GM21576 (cell line): ENCODE measurements at regions not wholly inside any gene's neighbourhood (a gene's known extent, or its start where the extent isn't known, plus 50 kb on each side); places are given as distances from the start of the nearest gene placed in this dataset.
A peak's percentile ranks its signal among the peaks of the same experiment; 100 is the strongest.
"Not testable (repeated sequence)": the region's sequence is repeated elsewhere in the genome, so short reads cannot be mapped to it uniquely, and the experiment has no call there.

Experiments
- ATAC-seq: cut with Tn5 transposase; IDR thresholded peaks from one replicate; pipeline ENCODE4 v1.9.1; 2021; ENCODE audit warnings: mild to moderate bottlenecking, moderate library complexity; ENCODE audit not compliant: unreplicated experiment

DNA sequence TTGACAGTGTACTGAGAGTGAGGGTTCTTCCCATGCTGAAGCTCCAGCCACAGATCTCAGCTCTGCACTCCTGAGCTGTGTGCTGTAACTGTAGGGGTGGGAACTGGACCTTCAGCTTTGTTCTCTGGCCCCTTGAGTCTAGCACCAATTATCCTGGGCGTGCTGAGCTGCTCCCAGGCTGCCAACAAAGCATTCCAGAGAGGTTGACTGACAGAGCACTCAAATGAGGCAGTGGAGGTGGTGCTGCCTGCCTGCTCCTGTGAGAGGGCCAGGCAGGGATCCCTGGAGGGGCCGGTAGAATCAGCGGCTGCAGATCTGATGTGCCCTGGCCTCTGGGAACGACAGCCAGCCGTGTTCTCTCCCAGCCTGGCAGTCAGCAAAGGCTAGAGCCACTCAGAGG, 375.7 kb upstream of the AADAT start:
- ATAC-seq: no peak

DNA sequence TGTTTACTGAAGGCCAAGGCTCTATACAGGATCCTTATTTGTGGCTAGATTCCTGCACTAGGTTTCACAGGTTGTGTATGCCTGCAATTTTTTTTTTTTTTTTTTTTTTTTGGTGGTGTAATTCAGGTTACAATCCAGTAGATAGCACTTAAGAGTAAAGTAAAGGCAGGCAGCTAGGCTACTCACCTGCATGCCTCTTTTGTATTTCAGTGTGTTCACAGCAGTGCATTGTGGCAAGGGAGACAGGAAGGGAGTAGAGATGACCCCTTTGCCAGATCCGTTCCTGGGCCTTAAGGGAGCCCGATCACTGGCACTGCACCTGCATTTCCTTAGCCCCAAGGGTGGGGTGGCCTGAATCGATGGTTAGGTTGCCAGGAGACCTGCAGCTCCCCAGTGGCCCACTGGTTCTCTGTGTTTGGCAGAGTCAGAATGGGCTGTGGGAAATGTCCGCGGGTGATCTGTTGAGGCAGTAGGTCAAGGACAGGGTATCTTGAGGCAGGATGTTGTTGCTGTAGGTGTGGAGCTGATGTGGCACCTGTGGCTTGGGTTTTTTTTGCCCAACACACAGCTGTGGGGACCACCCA, 374.9 kb upstream of the AADAT start:
- ATAC-seq: no peak

DNA sequence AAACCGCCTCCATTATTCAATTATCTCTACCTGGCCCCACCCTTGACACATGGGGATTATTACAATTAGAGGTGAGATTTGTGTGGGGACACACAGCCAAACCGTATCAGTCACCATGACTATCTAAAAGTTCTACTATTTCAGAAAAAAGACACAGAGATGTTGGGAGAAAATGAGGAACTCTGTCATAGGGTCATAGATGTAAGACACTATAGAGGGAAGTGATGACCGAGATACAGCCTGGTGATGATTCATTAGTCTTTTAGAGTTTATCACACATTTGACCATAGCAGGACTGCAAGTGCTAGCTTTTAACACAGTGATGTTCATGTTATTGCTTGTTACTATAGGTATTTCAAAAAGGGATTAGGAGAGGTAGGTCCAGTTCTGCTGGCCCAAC, 357.0 kb upstream of the AADAT start:
- no peak for ATAC-seq

- ATAC-seq: not testable (repeated sequence)
Measured at GRCh38 chr4:170441146-170441545, 351.4 kb upstream of the AADAT start.

GRCh38 chr4:170428929-170429328, 339.2 kb upstream of the AADAT start:
- ATAC-seq: no peak

- no peak for ATAC-seq
Measured at GRCh38 chr4:170425521-170426143, 335.9 kb upstream of the AADAT start.

DNA sequence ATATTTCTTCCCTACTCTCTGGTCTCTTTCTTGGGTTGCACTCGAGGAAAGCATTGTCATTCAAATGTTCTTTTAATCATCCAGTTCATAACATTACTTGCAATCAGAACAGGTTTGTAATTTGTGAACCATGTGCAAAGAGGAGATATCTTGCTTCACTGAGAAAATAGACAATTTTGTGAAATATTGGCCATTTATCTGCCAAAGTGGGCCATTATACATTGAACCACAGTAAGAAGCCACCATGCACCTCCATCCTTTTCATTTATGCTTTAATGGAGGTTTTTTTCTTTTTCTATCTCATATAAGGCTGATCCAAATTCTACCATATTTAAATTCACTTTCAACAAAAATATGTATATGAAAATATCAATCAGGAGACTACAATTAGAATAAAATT, 335.3 kb upstream of the AADAT start:
- no peak for ATAC-seq

GRCh38 chr4:170423137-170423536, 333.4 kb upstream of the AADAT start:
- ATAC-seq: no peak

DNA sequence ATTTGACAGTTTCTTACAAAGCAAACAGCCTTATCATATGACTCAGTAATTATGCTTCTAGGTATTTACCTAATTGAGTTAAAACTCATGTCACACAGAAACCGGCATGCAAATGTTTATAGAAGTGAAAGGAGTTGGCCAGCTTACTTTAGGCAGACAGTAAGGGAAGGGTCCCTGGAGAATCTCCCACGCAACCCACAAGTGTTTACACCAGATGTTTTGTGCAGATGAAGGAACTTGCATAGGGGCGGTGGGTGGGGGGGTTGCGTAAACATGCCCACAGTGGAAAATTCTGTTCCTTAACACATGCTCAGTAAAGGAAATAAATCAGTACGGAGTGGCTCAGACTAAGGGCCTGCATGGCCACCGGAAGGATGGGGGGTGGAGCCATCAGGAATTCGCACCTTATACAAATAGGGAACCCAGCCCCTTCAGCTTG, 330.5 kb upstream of the AADAT start:
- ATAC-seq: peak; percentile 83

- ATAC-seq: no peak
Measured at GRCh38 chr4:170414961-170415360, 325.2 kb upstream of the AADAT start.

GRCh38 chr4:170414360-170414759, 324.6 kb upstream of the AADAT start:
- ATAC-seq: no peak

DNA sequence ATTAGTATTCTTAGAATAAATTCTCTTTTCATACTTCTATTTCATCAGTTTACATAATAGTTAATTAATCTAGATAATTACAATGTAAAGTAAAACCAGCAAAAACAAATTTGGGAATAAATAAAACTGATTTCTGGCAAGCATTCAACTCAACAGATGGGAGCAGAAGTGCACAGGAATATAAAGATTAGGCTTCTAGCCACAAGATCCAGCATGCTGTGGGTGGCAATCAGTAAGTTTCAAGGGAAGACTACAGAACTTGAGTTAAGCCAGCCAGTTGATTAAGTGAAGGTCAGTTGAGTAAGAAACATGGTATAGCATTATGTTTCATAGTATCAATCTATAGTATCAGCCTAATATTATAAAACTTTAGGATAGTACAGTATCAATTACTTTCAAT, 324.2 kb upstream of the AADAT start:
- ATAC-seq: no peak

GRCh38 chr4:170400361-170400760, 310.6 kb upstream of the AADAT start:
- ATAC-seq: no peak

- ATAC-seq: no peak
Measured at GRCh38 chr4:170399581-170400293, 310.0 kb upstream of the AADAT start.

GRCh38 chr4:170398218-170398617, 308.5 kb upstream of the AADAT start:
- no peak for ATAC-seq

GRCh38 chr4:170395773-170396172, 306.0 kb upstream of the AADAT start:
- no peak for ATAC-seq

DNA sequence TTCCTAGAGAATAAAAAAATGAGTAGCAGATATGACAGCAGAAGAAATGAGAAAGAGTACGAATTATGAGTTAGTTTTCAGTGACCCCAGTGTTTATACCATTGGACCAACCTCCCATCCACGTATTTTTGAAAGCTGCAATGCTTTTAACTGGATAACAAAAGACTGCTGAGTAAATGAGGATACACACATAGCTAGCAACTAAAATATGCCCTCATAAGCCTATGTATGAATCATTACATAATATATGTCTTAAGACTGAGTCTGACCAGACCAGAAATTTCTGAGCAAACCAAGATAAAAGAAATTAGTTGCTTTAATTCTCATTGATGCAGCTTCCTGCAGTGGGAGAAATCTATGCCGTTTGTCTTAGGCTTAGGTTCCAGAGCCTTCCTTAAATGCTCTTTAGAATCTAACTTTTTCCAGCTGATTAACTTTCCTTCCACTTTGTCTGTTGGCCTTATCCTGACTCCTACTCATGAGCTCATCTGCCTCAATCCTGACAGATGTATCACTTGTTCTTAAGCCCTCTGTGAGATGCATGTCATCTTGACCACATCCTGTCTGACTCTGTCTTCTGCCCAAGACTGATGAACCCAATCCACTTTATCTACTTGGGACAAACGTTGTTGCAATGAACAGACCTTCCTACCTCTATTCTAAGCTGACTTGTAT, 301.4 kb upstream of the AADAT start:
- no peak for ATAC-seq

GRCh38 chr4:170389411-170389810, 299.7 kb upstream of the AADAT start:
- ATAC-seq: no peak

GRCh38 chr4:170388255-170388654, 298.5 kb upstream of the AADAT start:
- no peak for ATAC-seq

DNA sequence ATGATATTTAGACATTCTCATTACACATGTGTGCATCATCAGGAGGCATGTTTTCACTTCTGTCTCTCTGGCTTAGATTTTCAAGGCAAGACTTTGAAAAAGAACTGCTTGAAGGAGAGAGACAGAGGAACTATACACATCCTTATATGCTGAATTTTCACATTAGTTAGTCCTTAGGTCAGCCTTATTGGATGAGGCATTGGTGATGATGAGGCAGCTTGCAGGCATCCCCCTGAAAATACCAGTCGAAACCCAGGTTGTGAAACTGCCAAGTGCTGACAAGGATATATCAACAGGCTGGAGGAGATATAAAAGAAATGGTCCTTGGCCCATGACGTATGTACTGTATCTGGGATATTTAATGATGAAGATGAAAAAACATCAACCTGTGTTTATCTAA, 297.2 kb upstream of the AADAT start:
- no peak for ATAC-seq

DNA sequence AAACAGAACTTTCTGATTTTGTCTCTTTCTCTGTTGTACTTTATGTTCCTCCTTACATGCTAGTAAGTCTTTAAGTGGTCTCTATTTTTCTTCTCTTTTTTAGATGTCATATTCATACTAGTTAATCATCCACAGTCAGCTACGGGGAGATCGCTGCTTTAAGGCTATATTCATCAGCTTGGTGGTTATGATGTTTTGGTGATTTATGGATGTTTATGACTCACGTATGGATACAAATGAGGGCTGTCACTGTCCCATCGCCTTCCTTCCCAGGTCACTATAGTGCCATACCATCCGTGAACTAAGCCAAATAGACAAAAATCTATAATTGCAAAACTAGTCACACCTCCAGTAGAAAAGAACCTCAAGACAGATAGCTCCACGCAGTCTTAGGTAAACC, 296.8 kb upstream of the AADAT start:
- no peak for ATAC-seq

DNA sequence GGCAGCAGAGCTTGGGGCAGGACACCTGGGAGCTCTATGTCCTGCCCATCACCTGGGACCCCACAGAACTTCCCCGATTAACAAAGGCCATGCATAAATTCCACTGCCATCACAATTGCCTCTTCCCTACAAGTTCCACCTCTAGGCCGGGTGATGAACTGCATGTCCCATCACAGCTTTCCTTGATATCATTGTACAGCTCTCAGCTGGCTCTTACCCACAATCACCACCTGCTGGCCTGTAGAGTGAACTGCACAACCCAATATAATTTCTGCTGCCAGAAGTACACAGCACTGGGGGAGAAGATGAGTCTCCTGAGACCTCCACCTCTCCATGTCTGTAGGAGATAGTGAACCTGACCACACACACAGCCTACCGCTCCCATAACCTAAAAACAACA, 285.0 kb upstream of the AADAT start:
- peak; percentile 100 for ATAC-seq
